ENCODE measurements at regions not wholly inside any gene's neighbourhood (a gene's known extent, or its start where the extent isn't known, plus 50 kb on each side); places are given as distances from the start of the nearest gene placed in this dataset.

DNA sequence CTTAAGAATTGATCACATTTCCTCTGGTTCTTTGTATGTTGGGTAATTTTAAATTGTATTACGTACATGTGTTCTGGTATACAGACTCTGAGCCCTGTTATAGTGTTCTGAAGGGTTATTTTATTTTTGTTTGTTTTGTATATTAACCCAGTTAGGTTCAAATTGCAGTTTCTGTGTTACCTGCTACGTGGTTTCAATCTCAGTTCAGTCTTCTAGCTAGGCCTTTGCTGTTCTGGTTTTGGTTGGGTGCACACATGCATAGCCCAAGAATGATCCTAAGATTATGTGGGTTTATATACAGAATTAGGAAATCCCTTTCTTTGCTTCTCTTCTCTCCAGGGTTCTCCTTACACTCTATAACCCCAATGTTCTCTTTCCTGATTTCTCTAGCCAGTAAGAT is 161.0 kb downstream of the PPP1R2C start:
- ChIA-PET POLR2A (no interaction called here), CTCF (no interaction called here)
- no peaks in the 10 kb centered on the region for H3K4me1 ChIP-seq (ENCODE audit: control insufficient read depth, insufficient read depth, low read length)
- H3K27ac ChIP-seq (ENCODE audit: extremely low read depth, low read depth, low read length), result no peak overlapping the region
- TF ChIP-seq KLF1 (tag by site-specific recombination; IDR thresholded peaks at IDR 0.05), result no peak
- TF ChIP-seq, protein P1, sequence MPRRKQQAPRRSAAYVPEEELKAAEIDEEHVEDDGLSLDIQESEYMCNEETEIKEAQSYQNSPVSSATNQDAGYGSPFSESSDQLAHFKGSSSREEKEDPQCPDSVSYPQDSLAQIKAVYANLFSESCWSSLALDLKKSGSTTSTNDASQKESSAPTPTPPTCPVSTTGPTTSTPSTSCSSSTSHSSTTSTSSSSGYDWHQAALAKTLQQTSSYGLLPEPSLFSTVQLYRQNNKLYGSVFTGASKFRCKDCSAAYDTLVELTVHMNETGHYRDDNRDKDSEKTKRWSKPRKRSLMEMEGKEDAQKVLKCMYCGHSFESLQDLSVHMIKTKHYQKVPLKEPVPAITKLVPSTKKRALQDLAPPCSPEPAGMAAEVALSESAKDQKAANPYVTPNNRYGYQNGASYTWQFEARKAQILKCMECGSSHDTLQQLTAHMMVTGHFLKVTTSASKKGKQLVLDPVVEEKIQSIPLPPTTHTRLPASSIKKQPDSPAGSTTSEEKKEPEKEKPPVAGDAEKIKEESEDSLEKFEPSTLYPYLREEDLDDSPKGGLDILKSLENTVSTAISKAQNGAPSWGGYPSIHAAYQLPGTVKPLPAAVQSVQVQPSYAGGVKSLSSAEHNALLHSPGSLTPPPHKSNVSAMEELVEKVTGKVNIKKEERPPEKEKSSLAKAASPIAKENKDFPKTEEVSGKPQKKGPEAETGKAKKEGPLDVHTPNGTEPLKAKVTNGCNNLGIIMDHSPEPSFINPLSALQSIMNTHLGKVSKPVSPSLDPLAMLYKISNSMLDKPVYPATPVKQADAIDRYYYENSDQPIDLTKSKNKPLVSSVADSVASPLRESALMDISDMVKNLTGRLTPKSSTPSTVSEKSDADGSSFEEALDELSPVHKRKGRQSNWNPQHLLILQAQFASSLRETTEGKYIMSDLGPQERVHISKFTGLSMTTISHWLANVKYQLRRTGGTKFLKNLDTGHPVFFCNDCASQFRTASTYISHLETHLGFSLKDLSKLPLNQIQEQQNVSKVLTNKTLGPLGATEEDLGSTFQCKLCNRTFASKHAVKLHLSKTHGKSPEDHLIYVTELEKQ (tag by site-specific recombination; IDR thresholded peaks at IDR 0.05; ENCODE audit: borderline replicate concordance), result no peak
- TF ChIP-seq, protein P2, sequence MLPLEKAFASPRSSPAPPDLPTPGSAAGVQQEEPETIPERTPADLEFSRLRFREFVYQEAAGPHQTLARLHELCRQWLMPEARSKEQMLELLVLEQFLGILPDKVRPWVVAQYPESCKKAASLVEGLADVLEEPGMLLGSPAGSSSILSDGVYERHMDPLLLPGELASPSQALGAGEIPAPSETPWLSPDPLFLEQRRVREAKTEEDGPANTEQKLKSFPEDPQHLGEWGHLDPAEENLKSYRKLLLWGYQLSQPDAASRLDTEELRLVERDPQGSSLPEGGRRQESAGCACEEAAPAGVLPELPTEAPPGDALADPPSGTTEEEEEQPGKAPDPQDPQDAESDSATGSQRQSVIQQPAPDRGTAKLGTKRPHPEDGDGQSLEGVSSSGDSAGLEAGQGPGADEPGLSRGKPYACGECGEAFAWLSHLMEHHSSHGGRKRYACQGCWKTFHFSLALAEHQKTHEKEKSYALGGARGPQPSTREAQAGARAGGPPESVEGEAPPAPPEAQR (tag by site-specific recombination; IDR thresholded peaks at IDR 0.05), result no peak
- no peak for TF ChIP-seq ZNF626 (tag by site-specific recombination; IDR thresholded peaks at IDR 0.05)
- no peak for TF ChIP-seq ZNF133 (tag by site-specific recombination; IDR thresholded peaks at IDR 0.05)
- no peak for TF ChIP-seq ZNF114 (tag by site-specific recombination; IDR thresholded peaks at IDR 0.05)
- TF ChIP-seq KLF10 (tag by site-specific recombination; IDR thresholded peaks at IDR 0.05), result no peak
- TF ChIP-seq ZNF48 (tag by site-specific recombination; IDR thresholded peaks at IDR 0.05), result no peak
- no peak for TF ChIP-seq GLI2 (tag by site-specific recombination; IDR thresholded peaks at IDR 0.05; ENCODE audit: borderline replicate concordance, low read depth)
- TF ChIP-seq, protein P3, sequence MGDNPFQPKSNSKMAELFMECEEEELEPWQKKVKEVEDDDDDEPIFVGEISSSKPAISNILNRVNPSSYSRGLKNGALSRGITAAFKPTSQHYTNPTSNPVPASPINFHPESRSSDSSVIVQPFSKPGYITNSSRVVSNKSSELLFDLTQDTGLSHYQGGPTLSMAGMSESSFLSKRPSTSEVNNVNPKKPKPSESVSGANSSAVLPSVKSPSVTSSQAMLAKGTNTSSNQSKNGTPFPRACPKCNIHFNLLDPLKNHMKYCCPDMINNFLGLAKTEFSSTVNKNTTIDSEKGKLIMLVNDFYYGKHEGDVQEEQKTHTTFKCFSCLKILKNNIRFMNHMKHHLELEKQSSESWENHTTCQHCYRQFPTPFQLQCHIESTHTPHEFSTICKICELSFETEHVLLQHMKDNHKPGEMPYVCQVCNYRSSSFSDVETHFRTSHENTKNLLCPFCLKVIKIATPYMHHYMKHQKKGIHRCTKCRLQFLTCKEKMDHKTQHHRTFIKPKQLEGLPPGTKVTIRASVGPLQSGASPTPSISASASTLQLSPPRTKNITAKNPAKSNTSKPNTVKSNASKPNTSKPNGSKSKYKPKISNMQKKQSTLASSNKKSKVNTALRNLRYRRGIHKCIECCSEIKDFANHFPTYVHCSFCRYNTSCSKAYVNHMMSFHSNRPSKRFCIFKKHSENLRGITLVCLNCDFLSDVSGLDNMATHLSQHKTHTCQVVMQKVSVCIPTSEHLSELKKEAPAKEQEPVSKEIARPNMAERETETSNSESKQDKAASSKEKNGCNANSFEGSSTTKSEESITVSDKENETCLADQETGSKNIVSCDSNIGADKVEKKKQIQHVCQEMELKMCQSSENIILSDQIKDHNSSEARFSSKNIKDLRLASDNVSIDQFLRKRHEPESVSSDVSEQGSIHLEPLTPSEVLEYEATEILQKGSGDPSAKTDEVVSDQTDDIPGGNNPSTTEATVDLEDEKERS (tag by site-specific recombination; IDR thresholded peaks at IDR 0.05), result no peak
- no peak for TF ChIP-seq ZNF2 (tag by site-specific recombination; IDR thresholded peaks at IDR 0.05)
- TF ChIP-seq ZNF530 (tag by site-specific recombination; IDR thresholded peaks at IDR 0.05; ENCODE audit: low read depth), result no peak
- no peak for TF ChIP-seq IKZF3 (tag by site-specific recombination; IDR thresholded peaks at IDR 0.05)
- TF ChIP-seq ZNF791 (tag by site-specific recombination; IDR thresholded peaks at IDR 0.05), result no peak
- TF ChIP-seq ZSCAN23 (tag by site-specific recombination; IDR thresholded peaks at IDR 0.05), result no peak
- H3K36me3 ChIP-seq (ENCODE audit: control insufficient read depth in 2 of 2, insufficient read depth in 1 of 2, low read length in 2 of 2), result no peaks in the 10 kb centered on the region
- H3K4me3 ChIP-seq (ENCODE audit: low read depth, low read length), result no peak overlapping the region
- H3K9me3 ChIP-seq (ENCODE audit: control insufficient read depth, insufficient read depth, low read depth, low read length), result peaks cover 2% of the 10 kb centered on the region; the same call in 1 of the 2 replicates

DNA sequence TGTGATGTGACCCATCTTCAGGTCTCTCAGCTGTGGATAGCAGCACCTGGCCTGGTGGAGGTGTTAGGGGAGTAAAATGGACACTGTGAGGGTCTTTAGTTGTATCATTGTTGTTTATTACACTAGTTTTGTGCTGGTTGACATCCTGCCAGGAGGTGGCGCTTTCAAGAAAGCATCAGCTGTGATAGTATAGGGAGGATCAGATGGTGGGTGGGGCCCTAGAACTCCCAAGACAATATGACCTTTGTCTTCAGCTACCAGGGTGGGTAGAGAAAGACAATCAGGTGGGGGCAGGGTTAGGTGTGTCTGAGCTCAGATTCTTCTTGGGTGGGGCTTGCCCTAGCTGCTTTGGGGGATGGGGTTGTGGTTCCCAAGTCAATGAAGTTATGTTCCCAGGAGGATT is 162.8 kb downstream of the PPP1R2C start:
- H3K9me3 ChIP-seq (ENCODE audit: control insufficient read depth, insufficient read depth, low read depth, low read length), result peaks cover 2% of the 10 kb centered on the region; the same call in 1 of the 2 replicates
- no peak overlapping the region for H3K4me3 ChIP-seq (ENCODE audit: low read depth, low read length)
- no peaks in the 10 kb centered on the region for H3K4me1 ChIP-seq (ENCODE audit: control insufficient read depth, insufficient read depth, low read length)
- CTCF ChIA-PET, result interaction anchor here (0.6 to 1.6 kb wide), 6 partner anchors 13 to 870 kb away, joined by 3 to 5 read pairs (median 3); no protein-coding TSS in a partner anchor
- H3K27ac ChIP-seq (ENCODE audit: extremely low read depth, low read depth, low read length), result no peak overlapping the region
- H3K36me3 ChIP-seq (ENCODE audit: control insufficient read depth in 2 of 2, insufficient read depth in 1 of 2, low read length in 2 of 2), result no peaks in the 10 kb centered on the region
- POLR2A ChIA-PET, result no interaction called here
- TF ChIP-seq, protein P4, sequence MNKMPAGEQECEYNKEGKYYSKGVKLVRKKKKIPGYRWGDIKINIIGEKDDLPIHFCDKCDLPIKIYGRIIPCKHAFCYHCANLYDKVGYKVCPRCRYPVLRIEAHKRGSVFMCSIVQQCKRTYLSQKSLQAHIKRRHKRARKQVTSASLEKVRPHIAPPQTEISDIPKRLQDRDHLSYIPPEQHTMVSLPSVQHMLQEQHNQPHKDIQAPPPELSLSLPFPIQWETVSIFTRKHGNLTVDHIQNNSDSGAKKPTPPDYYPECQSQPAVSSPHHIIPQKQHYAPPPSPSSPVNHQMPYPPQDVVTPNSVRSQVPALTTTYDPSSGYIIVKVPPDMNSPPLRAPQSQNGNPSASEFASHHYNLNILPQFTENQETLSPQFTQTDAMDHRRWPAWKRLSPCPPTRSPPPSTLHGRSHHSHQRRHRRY (tag by site-specific recombination; IDR thresholded peaks at IDR 0.05), result no peak
- TF ChIP-seq ZNF621 (tag by site-specific recombination; IDR thresholded peaks at IDR 0.05) (no peak), ZNF626 (tag by site-specific recombination; IDR thresholded peaks at IDR 0.05) (no peak), ZBTB44 (tag by site-specific recombination; IDR thresholded peaks at IDR 0.05) (no peak), ZEB2 (tag by site-specific recombination; IDR thresholded peaks at IDR 0.05) (no peak)
- TF ChIP-seq, protein P5, sequence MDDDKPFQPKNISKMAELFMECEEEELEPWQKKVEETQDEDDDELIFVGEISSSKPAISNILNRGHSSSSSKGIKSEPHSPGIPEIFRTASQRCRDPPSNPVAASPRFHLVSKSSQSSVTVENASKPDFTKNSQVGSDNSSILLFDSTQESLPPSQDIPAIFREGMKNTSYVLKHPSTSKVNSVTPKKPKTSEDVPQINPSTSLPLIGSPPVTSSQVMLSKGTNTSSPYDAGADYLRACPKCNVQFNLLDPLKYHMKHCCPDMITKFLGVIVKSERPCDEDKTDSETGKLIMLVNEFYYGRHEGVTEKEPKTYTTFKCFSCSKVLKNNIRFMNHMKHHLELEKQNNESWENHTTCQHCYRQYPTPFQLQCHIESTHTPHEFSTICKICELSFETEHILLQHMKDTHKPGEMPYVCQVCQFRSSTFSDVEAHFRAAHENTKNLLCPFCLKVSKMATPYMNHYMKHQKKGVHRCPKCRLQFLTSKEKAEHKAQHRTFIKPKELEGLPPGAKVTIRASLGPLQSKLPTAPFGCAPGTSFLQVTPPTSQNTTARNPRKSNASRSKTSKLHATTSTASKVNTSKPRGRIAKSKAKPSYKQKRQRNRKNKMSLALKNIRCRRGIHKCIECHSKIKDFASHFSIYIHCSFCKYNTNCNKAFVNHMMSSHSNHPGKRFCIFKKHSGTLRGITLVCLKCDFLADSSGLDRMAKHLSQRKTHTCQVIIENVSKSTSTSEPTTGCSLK (tag by site-specific recombination; IDR thresholded peaks at IDR 0.05), result no peak

Measured in HEK293 (cell line).